ENCODE measurements at regions not wholly inside any gene's neighbourhood (a gene's known extent, or its start where the extent isn't known, plus 50 kb on each side); places are given as distances from the start of the nearest gene placed in this dataset.

DNA sequence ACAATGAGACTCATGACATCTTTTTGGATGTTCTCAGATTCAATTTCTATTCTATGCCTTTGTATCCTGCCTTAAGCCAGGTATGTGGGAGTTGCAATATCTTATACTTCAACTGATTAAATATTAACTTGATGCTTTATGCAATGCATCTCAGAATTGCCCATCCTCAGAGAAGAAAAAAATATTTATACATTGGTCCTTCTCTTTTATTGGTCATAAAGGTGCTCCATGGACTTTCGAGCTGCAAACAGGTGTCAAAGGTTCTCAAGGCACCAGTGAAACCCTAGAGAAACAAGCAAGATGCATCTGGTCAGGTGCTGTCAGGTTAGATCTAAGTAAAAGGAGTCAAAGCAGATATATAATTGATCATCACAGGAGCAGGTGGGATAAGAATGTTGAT lies 690.5 kb downstream of the PLCL1 start:
- H3K4me1 ChIP-seq (replicated peaks in 1 of 2), result no peaks in the 10 kb centered on the region
- no peak overlapping the region for H3K4me3 ChIP-seq
- no peak for DNase-seq
- WGBS, 4 donors, result 67 to 81% (median 69%) methylated on average over 1 of the region's 1 CpG
- no peak for TF ChIP-seq CTCF (IDR thresholded peaks at IDR 0.05)
- TF ChIP-seq POLR2A (IDR thresholded peaks at IDR 0.05), result no peak
- intact Hi-C loops (cut with DNase I), result no loop called here
- H3K36me3 ChIP-seq (replicated peaks in 1 of 2), result no peaks in the 10 kb centered on the region
- peaks cover 0 to 4% (median 0%) of the 10 kb centered on the region in 3 donors for H3K9me3 ChIP-seq (replicated peaks in 1 of 3)
- no peak overlapping the region for H3K27ac ChIP-seq
- H3K27me3 ChIP-seq, result no peaks in the 10 kb centered on the region

DNA sequence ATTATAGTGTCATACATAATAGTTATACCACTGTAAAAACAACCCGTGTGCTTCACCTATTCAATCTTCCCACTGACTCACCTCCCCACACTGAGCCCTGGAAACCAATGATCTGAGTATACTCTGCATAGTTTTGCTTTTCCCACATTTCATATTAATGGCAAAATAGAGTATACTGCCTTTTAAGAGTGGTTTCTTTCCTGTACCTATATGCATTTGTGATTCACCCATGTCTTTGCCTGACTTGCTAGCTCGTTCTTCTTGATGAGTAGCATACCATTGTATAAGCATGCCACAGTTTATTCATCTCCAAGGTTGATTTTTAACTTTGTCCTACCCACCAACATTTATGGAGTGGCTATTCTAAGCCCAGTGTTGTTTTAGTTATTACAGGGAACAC lies 686.4 kb downstream of the PLCL1 start:
- Histone ChIP-seq H3K4me1 (replicated peaks in 1 of 2) (no peaks in the 10 kb centered on the region), H3K4me3 (no peak overlapping the region), H3K27me3 (no peaks in the 10 kb centered on the region), H3K9me3 (replicated peaks in 1 of 3) (peaks cover 0 to 4% (median 0%) of the 10 kb centered on the region in 3 donors), H3K36me3 (replicated peaks in 1 of 2) (no peaks in the 10 kb centered on the region), H3K27ac (no peak overlapping the region)
- TF ChIP-seq CTCF (IDR thresholded peaks at IDR 0.05) (no peak), POLR2A (IDR thresholded peaks at IDR 0.05) (no peak)
- no peak for DNase-seq
- intact Hi-C loops (cut with DNase I), result no loop called here
- WGBS, 4 donors, result 38 to 72% (median 53%) methylated on average over 2 of the region's 2 CpGs

GRCh38 chr2:198488964-198489363 lies 684.6 kb downstream of the PLCL1 start:
- Histone ChIP-seq H3K4me3 (no peak overlapping the region), H3K4me1 (replicated peaks in 1 of 2) (no peaks in the 10 kb centered on the region), H3K36me3 (replicated peaks in 1 of 2) (no peaks in the 10 kb centered on the region), H3K27ac (no peak overlapping the region), H3K9me3 (replicated peaks in 1 of 3) (peaks cover 0 to 4% (median 0%) of the 10 kb centered on the region in 3 donors), H3K27me3 (no peaks in the 10 kb centered on the region)
- DNase-seq, result no peak
- intact Hi-C loops (cut with DNase I), result no loop called here
- TF ChIP-seq CTCF (IDR thresholded peaks at IDR 0.05) (no peak), POLR2A (IDR thresholded peaks at IDR 0.05) (no peak)

- Histone ChIP-seq H3K27me3 (no peaks in the 10 kb centered on the region), H3K36me3 (replicated peaks in 1 of 2) (no peaks in the 10 kb centered on the region), H3K4me1 (replicated peaks in 1 of 2) (no peaks in the 10 kb centered on the region), H3K9me3 (replicated peaks in 1 of 3) (no peaks in the 10 kb centered on the region), H3K27ac (no peak overlapping the region), H3K4me3 (no peak overlapping the region)
- TF ChIP-seq CTCF (IDR thresholded peaks at IDR 0.05), result no peak
- TF ChIP-seq POLR2A (IDR thresholded peaks at IDR 0.05), result no peak
- DNase-seq, result no peak
- intact Hi-C loops (cut with DNase I), result no loop called here
- WGBS, 4 donors, result 47 to 75% (median 61%) methylated on average over 2 of the region's 2 CpGs
Observed at GRCh38 chr2:198483051-198483450, 678.7 kb downstream of the PLCL1 start.
